GM23338 (cell line): ENCODE measurements at regions not wholly inside any gene's neighbourhood (a gene's known extent, or its start where the extent isn't known, plus 50 kb on each side); places are given as distances from the start of the nearest gene placed in this dataset.

Source experiments
- ETS1 ChIP-seq: IDR thresholded peaks from 2 replicates; pipeline ENCODE4 v1.6.1; 2016; ENCODE audit warnings: antibody characterized with exemption
- POLR2AphosphoS5 ChIP-seq: IDR thresholded peaks from 2 replicates; pipeline ENCODE4 v1.6.1; 2016; ENCODE audit warnings: antibody characterized with exemption, low read depth

GRCh38 chr4:34328939-34329338 lies 1915.4 kb downstream of the ARAP2 start:
- TF ChIP-seq ETS1 (no peak), POLR2AphosphoS5 (no peak)
